ENCODE measurements at regions not wholly inside any gene's neighbourhood (a gene's known extent, or its start where the extent isn't known, plus 50 kb on each side); places are given as distances from the start of the nearest gene placed in this dataset.

DNA sequence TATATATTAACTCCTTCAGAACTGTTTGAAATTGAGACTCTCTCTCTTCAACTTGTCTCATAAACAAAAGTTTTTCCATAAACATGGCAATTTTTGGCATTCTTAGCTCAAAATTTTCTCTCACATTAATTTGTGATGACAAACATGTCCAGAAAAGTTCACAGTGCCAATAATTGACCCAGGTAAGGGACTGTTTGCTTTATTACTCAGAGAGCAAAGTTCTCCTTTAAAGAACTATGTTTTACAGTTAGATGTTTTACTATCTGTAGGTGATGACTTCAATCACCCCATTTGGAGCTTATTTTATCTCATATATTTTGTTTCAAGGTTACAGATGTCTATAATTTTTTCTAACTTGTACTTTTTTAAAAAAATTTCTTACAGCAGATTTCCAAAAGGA is 855.6 kb downstream of the SLC16A7 start:
- no peak overlapping the region for H3K27ac ChIP-seq (ENCODE audit: insufficient read depth in 1 of 2, low read depth in 1 of 2, low read length in 2 of 2, poor library complexity in 1 of 2, severe bottlenecking in 2 of 2)
- DNase-seq: no peak
- ChIA-PET CTCF (no interaction called here), POLR2A (no interaction called here)
- no peaks in the 10 kb centered on the region for H3K36me3 ChIP-seq (ENCODE audit: control insufficient read depth in 4 of 4, insufficient read depth in 4 of 4, low read length in 3 of 4)
- H3K27me3 ChIP-seq (replicated peaks in 2 of 5; ENCODE audit: control insufficient read depth in 4 of 5, insufficient read depth in 5 of 5, low read length in 4 of 5): no peaks in the 10 kb centered on the region
- H3K9me3 ChIP-seq (ENCODE audit: control extremely low read depth in 1 of 5, control insufficient read depth in 4 of 5, insufficient read depth in 2 of 5, low read depth in 1 of 5, low read length in 4 of 5): peaks cover 0 to 3% (median 0%) of the 10 kb centered on the region in 5 experiments
- no peaks in the 10 kb centered on the region for H3K4me1 ChIP-seq (ENCODE audit: control extremely low read depth in 1 of 4, control insufficient read depth in 4 of 4, insufficient read depth in 4 of 4, low read length in 3 of 4)
- H3K4me3 ChIP-seq (ENCODE audit: control insufficient read depth in 1 of 7, extremely low read depth in 1 of 7, insufficient read depth in 4 of 7, low read depth in 2 of 7, low read length in 6 of 7): no peak overlapping the region

DNA sequence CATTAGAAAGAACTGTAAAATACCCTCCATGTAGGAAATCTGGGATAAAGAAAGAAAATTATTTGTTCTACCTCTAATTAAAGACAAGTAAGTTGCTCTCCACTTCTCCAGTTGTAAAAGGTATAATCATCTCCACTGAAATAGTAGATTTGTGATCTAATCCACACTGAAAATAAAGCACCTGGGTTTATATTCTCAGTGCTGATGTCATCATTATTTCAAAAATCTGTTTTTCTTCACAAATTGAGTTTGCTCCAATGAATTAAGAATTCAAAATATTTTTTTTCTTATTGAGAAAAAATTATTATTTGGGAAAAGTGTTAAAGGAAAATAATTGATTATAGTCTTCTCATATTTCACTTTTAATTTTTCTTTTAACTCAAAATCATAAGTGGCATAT is 869.2 kb downstream of the SLC16A7 start:
- no peaks in the 10 kb centered on the region for H3K36me3 ChIP-seq (ENCODE audit: control insufficient read depth in 4 of 4, insufficient read depth in 4 of 4, low read length in 3 of 4)
- no peak for DNase-seq
- ChIA-PET POLR2A (no interaction called here), CTCF (no interaction called here)
- H3K4me3 ChIP-seq (ENCODE audit: control insufficient read depth in 1 of 7, extremely low read depth in 1 of 7, insufficient read depth in 4 of 7, low read depth in 2 of 7, low read length in 6 of 7): no peak overlapping the region
- H3K9me3 ChIP-seq (ENCODE audit: control extremely low read depth in 1 of 5, control insufficient read depth in 4 of 5, insufficient read depth in 2 of 5, low read depth in 1 of 5, low read length in 4 of 5): no peaks in the 10 kb centered on the region
- no peaks in the 10 kb centered on the region for H3K27me3 ChIP-seq (replicated peaks in 2 of 5; ENCODE audit: control insufficient read depth in 4 of 5, insufficient read depth in 5 of 5, low read length in 4 of 5)
- no peak overlapping the region for H3K27ac ChIP-seq (ENCODE audit: insufficient read depth in 1 of 2, low read depth in 1 of 2, low read length in 2 of 2, poor library complexity in 1 of 2, severe bottlenecking in 2 of 2)
- H3K4me1 ChIP-seq (ENCODE audit: control extremely low read depth in 1 of 4, control insufficient read depth in 4 of 4, insufficient read depth in 4 of 4, low read length in 3 of 4): no peaks in the 10 kb centered on the region

DNA sequence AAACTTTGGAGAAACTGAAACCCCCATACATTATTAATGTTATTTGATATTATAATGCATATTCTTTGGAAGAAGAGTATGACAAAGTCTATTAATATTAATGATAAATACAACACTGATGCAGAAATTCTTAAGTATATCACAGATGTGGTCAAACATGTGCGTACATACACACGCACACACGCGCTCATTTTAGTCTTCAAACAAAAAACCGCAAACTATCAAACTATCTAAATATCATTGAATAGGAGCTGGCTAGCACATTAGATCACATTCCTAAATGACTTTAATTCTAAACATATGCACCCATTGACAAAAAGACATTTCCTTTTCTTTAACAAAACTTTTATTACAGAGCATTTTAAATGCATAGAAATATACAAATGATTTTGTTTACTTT is 872.7 kb downstream of the SLC16A7 start:
- POLR2A ChIA-PET: no interaction called here

DNA sequence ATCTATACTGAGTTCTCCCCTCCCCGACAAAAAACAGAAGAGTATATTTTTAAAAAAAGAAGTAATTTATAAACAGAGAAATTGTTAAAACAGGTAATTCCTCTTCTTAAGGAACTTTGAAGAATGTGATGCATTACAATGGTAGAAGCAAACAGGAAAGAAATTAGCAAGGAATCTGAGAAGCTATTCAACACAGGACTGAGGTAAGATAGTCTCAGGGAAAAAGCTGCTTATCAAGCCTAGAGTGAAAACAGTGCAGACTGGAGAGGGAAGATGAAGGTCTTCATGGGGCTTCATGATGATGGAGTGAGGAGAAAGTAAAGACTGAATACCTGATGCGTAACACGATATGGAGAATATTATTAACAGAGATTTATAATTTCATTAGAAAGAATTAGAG is 880.0 kb downstream of the SLC16A7 start:
- WGBS (ENCODE audit: insufficient coverage): no CpG with 5 or more reads among the region's 3 CpGs
- H3K4me1 ChIP-seq (ENCODE audit: control extremely low read depth in 1 of 4, control insufficient read depth in 4 of 4, insufficient read depth in 4 of 4, low read length in 3 of 4): no peaks in the 10 kb centered on the region
- no peak for DNase-seq
- H3K27me3 ChIP-seq (replicated peaks in 2 of 5; ENCODE audit: control insufficient read depth in 4 of 5, insufficient read depth in 5 of 5, low read length in 4 of 5): no peaks in the 10 kb centered on the region
- POLR2A ChIA-PET: no interaction called here
- no peak overlapping the region for H3K27ac ChIP-seq (ENCODE audit: insufficient read depth in 1 of 2, low read depth in 1 of 2, low read length in 2 of 2, poor library complexity in 1 of 2, severe bottlenecking in 2 of 2)
- no peaks in the 10 kb centered on the region for H3K36me3 ChIP-seq (ENCODE audit: control insufficient read depth in 4 of 4, insufficient read depth in 4 of 4, low read length in 3 of 4)
- CTCF ChIA-PET: no interaction called here
- no peak overlapping the region for H3K4me3 ChIP-seq (ENCODE audit: control insufficient read depth in 1 of 7, extremely low read depth in 1 of 7, insufficient read depth in 4 of 7, low read depth in 2 of 7, low read length in 6 of 7)
- no peaks in the 10 kb centered on the region for H3K9me3 ChIP-seq (ENCODE audit: control extremely low read depth in 1 of 5, control insufficient read depth in 4 of 5, insufficient read depth in 2 of 5, low read depth in 1 of 5, low read length in 4 of 5)

More for the DNA sequence above, 872.7 kb downstream of the SLC16A7 start:
- Histone ChIP-seq H3K27me3 (replicated peaks in 2 of 5; ENCODE audit: control insufficient read depth in 4 of 5, insufficient read depth in 5 of 5, low read length in 4 of 5) (no peaks in the 10 kb centered on the region), H3K4me1 (ENCODE audit: control extremely low read depth in 1 of 4, control insufficient read depth in 4 of 4, insufficient read depth in 4 of 4, low read length in 3 of 4) (no peaks in the 10 kb centered on the region), H3K4me3 (ENCODE audit: control insufficient read depth in 1 of 7, extremely low read depth in 1 of 7, insufficient read depth in 4 of 7, low read depth in 2 of 7, low read length in 6 of 7) (no peak overlapping the region), H3K36me3 (ENCODE audit: control insufficient read depth in 4 of 4, insufficient read depth in 4 of 4, low read length in 3 of 4) (no peaks in the 10 kb centered on the region), H3K9me3 (ENCODE audit: control extremely low read depth in 1 of 5, control insufficient read depth in 4 of 5, insufficient read depth in 2 of 5, low read depth in 1 of 5, low read length in 4 of 5) (no peaks in the 10 kb centered on the region), H3K27ac (ENCODE audit: insufficient read depth in 1 of 2, low read depth in 1 of 2, low read length in 2 of 2, poor library complexity in 1 of 2, severe bottlenecking in 2 of 2) (no peak overlapping the region)
- no peak for DNase-seq
- CTCF ChIA-PET: no interaction called here
- no CpG with 5 or more reads among the region's 5 CpGs for WGBS (ENCODE audit: insufficient coverage)

DNA sequence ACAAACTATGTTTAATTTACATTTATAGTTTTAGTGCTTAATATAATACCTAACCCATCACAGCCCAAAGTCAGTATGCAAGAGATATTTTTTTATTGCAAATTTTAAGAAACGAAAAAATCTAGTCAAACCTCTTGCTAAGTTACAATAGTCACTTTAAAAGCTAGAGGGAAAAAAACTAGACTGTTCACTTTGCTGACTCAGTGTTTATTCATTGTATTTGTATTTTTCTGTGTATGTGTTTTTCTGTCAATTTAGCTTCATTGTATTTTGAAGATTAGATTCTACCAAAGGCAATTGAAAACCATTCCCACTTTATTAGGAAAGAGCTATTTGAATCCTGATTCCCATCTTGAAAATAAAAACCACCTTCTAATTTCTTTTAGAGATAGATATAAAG is 891.5 kb downstream of the SLC16A7 start:
- no peaks in the 10 kb centered on the region for H3K36me3 ChIP-seq (ENCODE audit: control insufficient read depth in 4 of 4, insufficient read depth in 4 of 4, low read length in 3 of 4)
- H3K27me3 ChIP-seq (replicated peaks in 2 of 5; ENCODE audit: control insufficient read depth in 4 of 5, insufficient read depth in 5 of 5, low read length in 4 of 5): no peaks in the 10 kb centered on the region
- no peak for DNase-seq
- CTCF ChIA-PET: no interaction called here
- POLR2A ChIA-PET: no interaction called here
- H3K4me3 ChIP-seq (ENCODE audit: control insufficient read depth in 1 of 7, extremely low read depth in 1 of 7, insufficient read depth in 4 of 7, low read depth in 2 of 7, low read length in 6 of 7): no peak overlapping the region
- H3K27ac ChIP-seq (ENCODE audit: insufficient read depth in 1 of 2, low read depth in 1 of 2, low read length in 2 of 2, poor library complexity in 1 of 2, severe bottlenecking in 2 of 2): no peak overlapping the region
- H3K9me3 ChIP-seq (ENCODE audit: control extremely low read depth in 1 of 5, control insufficient read depth in 4 of 5, insufficient read depth in 2 of 5, low read depth in 1 of 5, low read length in 4 of 5): peaks cover 0 to 7% (median 0%) of the 10 kb centered on the region in 5 experiments
- no peaks in the 10 kb centered on the region for H3K4me1 ChIP-seq (ENCODE audit: control extremely low read depth in 1 of 4, control insufficient read depth in 4 of 4, insufficient read depth in 4 of 4, low read length in 3 of 4)
- no CpG with 5 or more reads among the region's 1 CpG for WGBS (ENCODE audit: insufficient coverage)

DNA sequence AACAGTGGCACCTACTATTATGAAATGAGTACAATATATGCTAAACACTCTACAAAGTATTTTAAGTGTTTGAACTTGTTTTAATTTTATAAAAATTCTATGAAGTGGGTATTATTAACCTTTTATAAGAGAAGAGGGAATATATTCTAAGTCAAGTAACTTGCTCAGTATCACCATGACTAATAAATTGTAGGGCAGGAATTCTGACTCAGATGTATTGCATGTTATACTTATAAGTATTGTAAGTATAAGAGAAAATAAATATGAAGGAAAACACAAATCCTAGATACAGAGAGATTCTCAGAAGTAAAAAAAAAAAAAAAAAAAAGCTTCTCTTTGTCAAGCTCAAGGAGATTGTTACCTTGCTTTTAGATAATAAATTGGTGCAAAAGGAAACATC is 893.2 kb downstream of the SLC16A7 start:
- CTCF ChIA-PET: no interaction called here

DNA sequence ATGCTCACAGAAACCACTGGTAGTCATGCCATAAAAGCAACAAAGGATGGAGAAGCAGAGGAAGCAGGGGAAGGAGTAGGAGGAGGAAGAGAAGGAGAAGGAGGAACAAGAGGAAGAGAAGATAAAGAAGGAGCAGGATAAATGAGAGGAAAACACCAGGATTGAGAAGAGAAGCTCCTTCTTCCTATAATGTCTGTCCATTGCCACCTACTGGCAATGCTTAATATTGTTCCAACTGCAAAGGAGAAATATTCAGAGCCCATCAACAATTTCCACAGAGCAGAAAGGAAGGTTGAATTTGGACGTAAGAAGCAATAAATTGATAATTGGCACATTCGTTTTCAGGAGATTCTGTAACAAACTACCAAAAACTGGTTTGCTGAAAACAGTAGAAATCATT is 898.4 kb downstream of the SLC16A7 start:
- Histone ChIP-seq H3K4me1 (ENCODE audit: control extremely low read depth in 1 of 4, control insufficient read depth in 4 of 4, insufficient read depth in 4 of 4, low read length in 3 of 4) (no peaks in the 10 kb centered on the region), H3K27ac (ENCODE audit: insufficient read depth in 1 of 2, low read depth in 1 of 2, low read length in 2 of 2, poor library complexity in 1 of 2, severe bottlenecking in 2 of 2) (no peak overlapping the region), H3K4me3 (ENCODE audit: control insufficient read depth in 1 of 7, extremely low read depth in 1 of 7, insufficient read depth in 4 of 7, low read depth in 2 of 7, low read length in 6 of 7) (no peak overlapping the region), H3K27me3 (replicated peaks in 2 of 5; ENCODE audit: control insufficient read depth in 4 of 5, insufficient read depth in 5 of 5, low read length in 4 of 5) (no peaks in the 10 kb centered on the region), H3K36me3 (ENCODE audit: control insufficient read depth in 4 of 4, insufficient read depth in 4 of 4, low read length in 3 of 4) (no peaks in the 10 kb centered on the region), H3K9me3 (ENCODE audit: control extremely low read depth in 1 of 5, control insufficient read depth in 4 of 5, insufficient read depth in 2 of 5, low read depth in 1 of 5, low read length in 4 of 5) (peaks cover 0 to 6% (median 0%) of the 10 kb centered on the region in 5 experiments)
- ChIA-PET CTCF (interaction anchor here (1.0 to 2.1 kb wide), 2 partner anchors 9 to 394 kb away, joined by 3 to 6 read pairs; no protein-coding TSS in a partner anchor), POLR2A (no interaction called here)
- WGBS (ENCODE audit: insufficient coverage): 31% methylated on average over 2 of the region's 2 CpGs
- DNase-seq: peak; percentile 24 to 36 (median 27)

More for the DNA sequence above, 893.2 kb downstream of the SLC16A7 start:
- POLR2A ChIA-PET: no interaction called here
- Histone ChIP-seq H3K36me3 (ENCODE audit: control insufficient read depth in 4 of 4, insufficient read depth in 4 of 4, low read length in 3 of 4) (no peaks in the 10 kb centered on the region), H3K4me1 (ENCODE audit: control extremely low read depth in 1 of 4, control insufficient read depth in 4 of 4, insufficient read depth in 4 of 4, low read length in 3 of 4) (no peaks in the 10 kb centered on the region), H3K4me3 (ENCODE audit: control insufficient read depth in 1 of 7, extremely low read depth in 1 of 7, insufficient read depth in 4 of 7, low read depth in 2 of 7, low read length in 6 of 7) (no peak overlapping the region), H3K27me3 (replicated peaks in 2 of 5; ENCODE audit: control insufficient read depth in 4 of 5, insufficient read depth in 5 of 5, low read length in 4 of 5) (no peaks in the 10 kb centered on the region), H3K9me3 (ENCODE audit: control extremely low read depth in 1 of 5, control insufficient read depth in 4 of 5, insufficient read depth in 2 of 5, low read depth in 1 of 5, low read length in 4 of 5) (peaks cover 0 to 2% (median 0%) of the 10 kb centered on the region in 5 experiments), H3K27ac (ENCODE audit: insufficient read depth in 1 of 2, low read depth in 1 of 2, low read length in 2 of 2, poor library complexity in 1 of 2, severe bottlenecking in 2 of 2) (no peak overlapping the region)
- DNase-seq: no peak

DNA sequence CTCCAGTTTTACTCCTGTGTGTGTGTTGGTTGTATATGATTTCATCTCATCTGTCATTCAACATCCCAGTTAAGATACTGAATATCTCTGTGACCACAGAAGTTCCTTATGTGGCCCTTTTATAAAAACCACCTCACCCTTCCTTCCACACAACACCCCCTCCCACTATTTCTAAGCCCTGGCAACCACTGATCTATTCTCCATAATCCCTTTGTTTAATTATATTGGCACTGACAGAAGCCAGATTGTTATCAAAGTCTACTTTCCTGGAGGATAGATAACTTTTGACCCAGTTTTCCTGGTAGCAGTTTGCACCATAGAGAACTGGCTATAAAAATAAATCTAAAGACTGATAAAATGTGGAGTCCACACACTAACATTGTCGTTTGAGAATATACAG is 902.8 kb downstream of the SLC16A7 start:
- 67% methylated on average over 1 of the region's 1 CpG for WGBS (ENCODE audit: insufficient coverage)
- DNase-seq: no peak
- no peak overlapping the region for H3K4me3 ChIP-seq (ENCODE audit: control insufficient read depth in 1 of 7, extremely low read depth in 1 of 7, insufficient read depth in 4 of 7, low read depth in 2 of 7, low read length in 6 of 7)
- H3K36me3 ChIP-seq (ENCODE audit: control insufficient read depth in 4 of 4, insufficient read depth in 4 of 4, low read length in 3 of 4): no peaks in the 10 kb centered on the region
- POLR2A ChIA-PET: no interaction called here
- no peaks in the 10 kb centered on the region for H3K4me1 ChIP-seq (ENCODE audit: control extremely low read depth in 1 of 4, control insufficient read depth in 4 of 4, insufficient read depth in 4 of 4, low read length in 3 of 4)
- no peak overlapping the region for H3K27ac ChIP-seq (ENCODE audit: insufficient read depth in 1 of 2, low read depth in 1 of 2, low read length in 2 of 2, poor library complexity in 1 of 2, severe bottlenecking in 2 of 2)
- peaks cover 0 to 6% (median 0%) of the 10 kb centered on the region in 5 experiments for H3K9me3 ChIP-seq (ENCODE audit: control extremely low read depth in 1 of 5, control insufficient read depth in 4 of 5, insufficient read depth in 2 of 5, low read depth in 1 of 5, low read length in 4 of 5)
- H3K27me3 ChIP-seq (replicated peaks in 2 of 5; ENCODE audit: control insufficient read depth in 4 of 5, insufficient read depth in 5 of 5, low read length in 4 of 5): no peaks in the 10 kb centered on the region
- CTCF ChIA-PET: no interaction called here

Data from common myeloid progenitor, CD34-positive (primary cell).